ENCODE measurements at regions not wholly inside any gene's neighbourhood (a gene's known extent, or its start where the extent isn't known, plus 50 kb on each side); places are given as distances from the start of the nearest gene placed in this dataset.

- Histone ChIP-seq H3K36me3 (ENCODE audit: control insufficient read depth, insufficient read depth, low read length) (no peaks in the 10 kb centered on the region), H3K27me3 (ENCODE audit: control insufficient read depth, insufficient read depth, low read length) (no peaks in the 10 kb centered on the region), H3K4me3 (ENCODE audit: low read depth, low read length) (no peak overlapping the region)
- CTCF ChIA-PET, result no interaction called here
- DNase-seq (ENCODE audit: low read depth), result no peak
- POLR2A ChIA-PET, result no interaction called here
- TF ChIP-seq, protein P1, sequence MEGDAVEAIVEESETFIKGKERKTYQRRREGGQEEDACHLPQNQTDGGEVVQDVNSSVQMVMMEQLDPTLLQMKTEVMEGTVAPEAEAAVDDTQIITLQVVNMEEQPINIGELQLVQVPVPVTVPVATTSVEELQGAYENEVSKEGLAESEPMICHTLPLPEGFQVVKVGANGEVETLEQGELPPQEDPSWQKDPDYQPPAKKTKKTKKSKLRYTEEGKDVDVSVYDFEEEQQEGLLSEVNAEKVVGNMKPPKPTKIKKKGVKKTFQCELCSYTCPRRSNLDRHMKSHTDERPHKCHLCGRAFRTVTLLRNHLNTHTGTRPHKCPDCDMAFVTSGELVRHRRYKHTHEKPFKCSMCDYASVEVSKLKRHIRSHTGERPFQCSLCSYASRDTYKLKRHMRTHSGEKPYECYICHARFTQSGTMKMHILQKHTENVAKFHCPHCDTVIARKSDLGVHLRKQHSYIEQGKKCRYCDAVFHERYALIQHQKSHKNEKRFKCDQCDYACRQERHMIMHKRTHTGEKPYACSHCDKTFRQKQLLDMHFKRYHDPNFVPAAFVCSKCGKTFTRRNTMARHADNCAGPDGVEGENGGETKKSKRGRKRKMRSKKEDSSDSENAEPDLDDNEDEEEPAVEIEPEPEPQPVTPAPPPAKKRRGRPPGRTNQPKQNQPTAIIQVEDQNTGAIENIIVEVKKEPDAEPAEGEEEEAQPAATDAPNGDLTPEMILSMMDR (IDR thresholded peaks at IDR 0.05; ENCODE audit: insufficient read depth, low read depth, low read length), result no peak
These were observed 225.5 kb downstream of the ZNF674 start for GRCh38 chrX:46319750-46320149.

DNA sequence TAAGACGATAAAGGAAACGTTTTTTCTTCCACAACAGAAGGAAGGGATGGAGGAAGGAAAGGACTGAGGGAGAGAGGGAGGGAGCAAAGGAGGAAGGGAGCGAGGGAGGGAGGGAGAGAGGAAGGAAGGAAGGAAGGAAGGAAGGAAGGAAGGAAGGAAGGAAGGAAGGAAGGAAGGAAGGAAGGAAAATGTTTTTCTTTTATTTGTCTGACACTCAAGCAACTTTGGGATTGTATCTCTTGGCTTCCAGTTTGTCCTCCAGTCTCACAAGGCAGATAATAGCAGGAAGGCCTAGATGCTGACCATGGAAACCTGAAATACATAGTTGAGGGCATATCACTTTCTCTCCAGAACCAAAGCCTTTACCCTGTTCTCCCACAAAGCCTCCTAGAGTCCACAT lies 226.7 kb downstream of the ZNF674 start:
- Histone ChIP-seq H3K4me3 (ENCODE audit: low read depth, low read length) (no peak overlapping the region), H3K36me3 (ENCODE audit: control insufficient read depth, insufficient read depth, low read length) (no peaks in the 10 kb centered on the region), H3K27me3 (ENCODE audit: control insufficient read depth, insufficient read depth, low read length) (no peaks in the 10 kb centered on the region)
- ChIA-PET CTCF (interaction anchor here (0.6 kb wide), 1 partner anchor 102 kb away, joined by 3 read pairs; no protein-coding TSS in a partner anchor), POLR2A (no interaction called here)
- TF ChIP-seq, protein P1 (IDR thresholded peaks at IDR 0.05; ENCODE audit: insufficient read depth, low read depth, low read length), result no peak
- DNase-seq (ENCODE audit: low read depth), result no peak

GRCh38 chrX:46317163-46317562 lies 228.1 kb downstream of the ZNF674 start:
- Histone ChIP-seq H3K27me3 (ENCODE audit: control insufficient read depth, insufficient read depth, low read length) (no peaks in the 10 kb centered on the region), H3K4me3 (ENCODE audit: low read depth, low read length) (no peak overlapping the region), H3K36me3 (ENCODE audit: control insufficient read depth, insufficient read depth, low read length) (no peaks in the 10 kb centered on the region)
- no peak for DNase-seq (ENCODE audit: low read depth)
- TF ChIP-seq, protein P1 (IDR thresholded peaks at IDR 0.05; ENCODE audit: insufficient read depth, low read depth, low read length), result no peak
- CTCF ChIA-PET, result no interaction called here
- POLR2A ChIA-PET, result no interaction called here

GRCh38 chrX:46311581-46312120 lies 233.6 kb downstream of the ZNF674 start:
- CTCF ChIA-PET, result no interaction called here

DNA sequence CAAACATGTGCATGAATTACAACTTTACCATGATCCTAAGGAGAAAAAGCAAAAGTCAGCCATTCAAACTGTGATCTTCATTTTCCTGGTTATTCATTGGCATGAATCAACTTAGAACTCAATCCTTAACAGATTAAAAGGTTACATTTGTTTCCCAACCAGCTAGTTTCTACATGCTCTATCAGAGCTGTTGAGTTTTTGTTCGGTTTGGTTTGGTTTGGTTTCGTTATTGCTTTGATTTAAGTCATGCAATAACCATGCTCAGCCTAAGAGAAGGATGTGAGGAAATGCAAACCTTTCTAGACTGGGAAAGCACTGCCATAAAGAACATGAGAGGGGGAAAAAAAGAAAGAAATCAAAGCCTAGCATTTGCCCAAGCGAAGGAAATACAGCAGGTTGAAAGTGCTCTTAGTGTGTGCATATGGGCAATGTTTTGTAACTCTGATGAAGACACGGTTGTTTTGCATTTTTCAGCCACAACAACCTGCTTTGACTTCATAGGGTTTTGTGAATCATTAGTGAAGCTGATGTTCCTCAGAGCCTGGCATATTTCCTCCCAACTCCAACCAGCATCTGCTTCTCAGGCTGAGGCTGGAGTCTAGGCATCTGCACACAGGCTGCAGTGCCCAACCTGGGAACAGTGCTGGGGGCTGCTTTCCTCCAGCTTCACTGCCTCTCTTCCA lies 234.3 kb downstream of the ZNF674 start:
- DNase-seq (ENCODE audit: low read depth), result no peak
- Histone ChIP-seq H3K4me3 (ENCODE audit: low read depth, low read length) (no peak overlapping the region), H3K27me3 (ENCODE audit: control insufficient read depth, insufficient read depth, low read length) (no peaks in the 10 kb centered on the region), H3K36me3 (ENCODE audit: control insufficient read depth, insufficient read depth, low read length) (no peaks in the 10 kb centered on the region)
- TF ChIP-seq, protein P1 (IDR thresholded peaks at IDR 0.05; ENCODE audit: insufficient read depth, low read depth, low read length), result no peak
- ChIA-PET POLR2A (no interaction called here), CTCF (no interaction called here)

More at GRCh38 chrX:46311581-46312120, 233.6 kb downstream of the ZNF674 start:
- POLR2A ChIA-PET, result no interaction called here
- TF ChIP-seq, protein P1 (IDR thresholded peaks at IDR 0.05; ENCODE audit: insufficient read depth, low read depth, low read length), result no peak
- H3K36me3 ChIP-seq (ENCODE audit: control insufficient read depth, insufficient read depth, low read length), result no peaks in the 10 kb centered on the region
- DNase-seq (ENCODE audit: low read depth), result no peak
- H3K4me3 ChIP-seq (ENCODE audit: low read depth, low read length), result no peak overlapping the region
- H3K27me3 ChIP-seq (ENCODE audit: control insufficient read depth, insufficient read depth, low read length), result no peaks in the 10 kb centered on the region

Data from BJ (cell line).